GM18870 (cell line): ENCODE measurements at regions not wholly inside any gene's neighbourhood (a gene's known extent, or its start where the extent isn't known, plus 50 kb on each side); places are given as distances from the start of the nearest gene placed in this dataset.

ENCODE experiments used
- ATAC-seq: cut with Tn5 transposase; IDR thresholded peaks from one replicate; pipeline ENCODE4 v1.9.1; 2021; ENCODE audit warnings: moderate library complexity; ENCODE audit not compliant: unreplicated experiment

DNA sequence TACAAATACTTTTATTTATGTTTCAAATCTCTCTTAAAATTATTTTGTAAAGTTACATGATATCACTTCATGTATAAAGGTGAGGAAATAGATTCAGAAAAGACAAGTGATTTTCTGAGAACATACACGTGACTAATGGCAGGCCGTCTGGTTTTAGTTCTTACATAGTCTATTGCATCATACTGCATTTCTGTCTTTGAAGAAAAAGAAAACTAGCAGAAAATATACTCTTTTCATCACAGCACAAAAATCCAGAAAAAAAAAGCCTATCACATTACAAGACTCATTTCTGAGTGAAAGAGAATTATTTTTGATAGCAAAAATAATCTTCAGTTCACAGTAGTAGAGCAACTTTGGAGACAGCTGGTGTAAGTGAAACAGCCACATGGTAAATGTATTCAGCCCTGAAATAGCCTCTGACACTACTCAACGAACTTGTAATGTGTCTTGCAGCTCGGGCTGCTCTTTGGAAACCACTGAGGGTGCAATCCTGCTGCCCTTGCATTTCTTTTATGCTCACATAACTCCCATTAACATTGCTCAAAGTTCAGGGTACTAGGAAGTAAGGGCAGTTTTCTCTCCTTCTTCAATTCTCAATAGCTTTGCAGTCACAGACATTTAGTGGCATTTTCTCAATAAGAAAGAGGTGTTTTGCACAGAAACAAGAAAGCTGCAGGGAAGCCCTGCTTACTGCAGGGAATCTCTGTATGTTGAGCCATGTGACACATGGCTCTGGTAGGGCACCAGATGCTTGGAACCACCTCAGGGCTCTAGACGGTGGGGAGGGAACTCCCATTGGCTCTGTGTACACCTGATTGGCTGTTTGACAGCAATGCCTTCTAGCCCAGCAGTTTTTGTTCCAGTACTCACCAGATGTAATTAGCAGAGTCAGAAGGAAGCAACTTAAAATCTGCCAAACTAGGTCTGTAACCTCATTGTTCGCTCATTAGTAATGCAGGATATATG is 845.3 kb upstream of the PTPRD start:
- ATAC-seq: no peak

DNA sequence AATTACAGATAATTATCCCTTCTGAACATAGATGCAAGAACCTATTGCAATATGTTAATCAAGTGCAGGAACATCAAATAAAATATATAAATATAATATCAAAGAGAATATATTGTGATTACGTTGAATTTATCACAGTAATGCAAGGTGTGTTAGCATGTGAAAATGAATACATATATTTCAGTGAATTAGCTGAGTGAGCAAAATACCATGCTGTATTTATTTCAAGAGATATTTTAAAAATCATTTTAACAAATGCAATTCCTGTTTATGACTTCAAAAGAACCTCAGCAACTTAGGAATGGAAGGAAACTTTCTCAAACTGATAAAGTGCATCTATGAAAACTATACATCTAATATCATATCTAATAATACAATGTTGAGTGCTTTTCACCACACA is 856.9 kb upstream of the PTPRD start:
- ATAC-seq: no peak

DNA sequence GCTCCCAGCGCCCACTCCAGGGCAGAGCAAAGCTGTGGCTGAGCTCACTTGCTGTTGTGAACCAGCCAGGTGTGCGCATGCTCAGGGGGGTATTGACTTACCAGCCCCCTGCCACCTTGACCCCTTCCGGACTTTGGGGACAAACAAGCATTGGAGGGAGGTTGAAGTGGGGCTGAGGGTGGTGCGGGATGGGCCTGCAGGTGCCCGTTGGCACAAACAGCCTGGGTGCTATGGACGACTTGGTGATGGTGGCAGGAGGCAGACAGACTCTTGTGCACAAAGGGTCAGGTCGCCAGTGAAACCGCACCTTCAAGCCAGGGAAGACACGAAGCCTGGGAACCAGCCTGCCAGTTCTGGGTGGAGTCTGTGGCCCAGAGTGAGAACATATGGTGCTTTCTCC is 858.5 kb upstream of the PTPRD start:
- no peak for ATAC-seq

DNA sequence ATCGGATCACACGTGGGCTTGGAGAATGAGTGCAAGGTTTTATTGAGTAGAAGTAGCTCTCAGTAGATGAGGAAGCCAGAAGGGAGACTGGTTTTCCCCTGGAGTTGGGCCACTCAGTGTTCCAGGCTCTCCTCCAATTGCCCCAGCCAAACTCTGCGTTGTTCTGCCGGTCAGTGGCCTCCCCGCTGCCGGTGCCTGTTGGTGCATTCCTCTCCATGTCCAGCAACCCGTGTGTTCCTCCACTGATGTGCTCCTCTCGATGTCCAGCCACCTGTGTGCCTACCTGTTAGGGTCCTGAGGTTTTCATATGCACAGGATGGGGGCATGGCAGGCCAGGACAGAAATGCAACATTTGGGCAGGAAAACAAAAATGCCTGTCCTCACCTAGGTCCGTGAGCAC is 888.0 kb upstream of the PTPRD start:
- ATAC-seq: no peak

DNA sequence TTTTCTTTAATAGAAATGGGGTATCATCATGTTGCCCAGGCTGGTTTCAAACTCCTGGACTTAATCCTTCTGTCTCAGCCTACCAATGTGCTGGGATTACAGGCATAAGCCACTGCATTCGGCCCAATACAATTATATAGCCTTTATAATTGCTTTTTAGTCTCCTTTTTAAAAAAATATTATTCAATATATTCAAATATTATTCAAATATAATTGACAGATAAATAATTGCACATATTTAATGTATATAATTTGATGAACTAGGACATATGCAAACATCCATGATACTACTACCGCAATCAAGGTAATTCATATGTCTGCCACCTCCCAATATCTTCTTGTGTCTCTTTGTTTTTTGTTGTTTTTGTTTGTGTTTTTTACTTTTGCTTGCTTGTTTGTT is 894.2 kb upstream of the PTPRD start:
- no peak for ATAC-seq

DNA sequence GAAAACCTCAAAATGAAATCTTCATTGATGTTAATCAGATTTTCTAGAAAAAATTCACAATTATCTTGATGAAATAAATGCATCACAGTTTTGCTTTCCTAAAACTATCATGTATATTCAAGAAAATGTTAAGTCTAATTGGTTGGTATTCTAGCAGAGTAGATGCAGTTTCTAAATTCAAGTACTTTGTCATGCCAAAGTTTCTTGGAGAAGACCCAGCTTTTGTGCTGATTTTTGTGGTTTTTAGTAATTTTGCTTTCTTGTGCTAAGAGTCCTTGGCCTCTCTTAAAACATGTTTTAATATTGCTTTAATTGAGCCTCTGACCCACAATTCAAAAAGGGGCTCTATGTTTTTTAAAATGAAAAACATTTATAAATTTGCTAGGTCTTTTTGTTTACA is 924.8 kb upstream of the PTPRD start:
- ATAC-seq: no peak

DNA sequence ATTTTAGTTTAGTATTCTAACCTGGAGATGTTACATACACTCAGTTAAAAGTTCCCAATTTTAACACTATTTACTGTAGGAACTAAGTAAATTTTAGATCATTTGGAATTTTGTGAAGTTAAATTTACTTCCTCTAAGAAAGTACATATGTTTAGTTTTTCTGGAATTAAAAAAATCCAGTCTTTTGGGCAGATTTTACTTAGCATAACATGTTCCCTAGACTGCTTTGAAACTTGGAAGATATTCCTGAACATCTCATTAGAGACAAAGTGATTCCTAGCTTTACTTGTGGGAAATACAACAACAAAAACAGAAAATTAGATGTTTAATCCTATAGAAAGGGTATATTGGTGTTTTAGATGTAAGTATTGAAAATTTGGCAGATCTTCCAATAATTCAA is 930.0 kb upstream of the PTPRD start:
- ATAC-seq: no peak

DNA sequence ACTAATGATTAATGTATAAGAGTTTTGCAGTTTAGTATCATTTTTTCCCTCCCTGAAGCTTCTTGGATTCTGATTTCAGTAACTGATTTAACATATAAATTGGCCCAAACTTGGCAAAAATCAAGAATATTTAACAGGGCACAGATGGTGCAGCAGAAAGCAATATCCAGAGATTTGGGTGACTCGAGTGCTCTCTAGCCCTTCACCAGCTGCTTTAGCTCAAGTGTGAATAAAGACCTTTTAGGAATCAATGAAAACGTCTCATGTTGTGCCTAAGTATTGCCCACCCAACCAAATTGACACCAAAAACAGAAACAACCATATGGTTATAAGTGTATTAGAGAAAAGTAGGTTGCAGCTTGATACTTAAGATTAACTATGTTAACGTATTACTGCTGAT is 933.4 kb upstream of the PTPRD start:
- ATAC-seq: no peak

DNA sequence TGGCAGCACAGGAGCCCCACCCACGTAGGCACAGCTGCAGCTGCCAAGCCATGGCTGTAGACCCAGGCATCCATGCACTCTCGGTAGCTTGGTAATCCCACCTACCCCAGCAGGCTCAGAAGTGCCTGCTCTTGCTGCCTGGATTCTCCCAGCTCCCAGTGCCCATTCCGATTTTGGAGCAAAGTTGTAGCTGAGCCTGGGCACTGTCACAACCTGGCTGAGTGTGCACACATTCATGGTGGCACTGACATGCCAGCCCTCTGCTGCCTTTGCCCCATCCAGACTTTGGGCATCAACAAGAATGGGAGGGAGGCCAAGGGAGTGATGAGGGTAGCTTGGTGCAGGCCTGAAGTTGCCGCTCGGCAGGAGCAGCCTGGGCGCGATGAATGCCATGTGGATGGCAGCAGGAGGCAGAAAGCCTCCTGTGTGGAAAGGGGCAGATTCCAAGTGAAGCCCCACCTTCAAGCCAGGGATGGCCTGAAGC is 936.6 kb upstream of the PTPRD start:
- no peak for ATAC-seq

DNA sequence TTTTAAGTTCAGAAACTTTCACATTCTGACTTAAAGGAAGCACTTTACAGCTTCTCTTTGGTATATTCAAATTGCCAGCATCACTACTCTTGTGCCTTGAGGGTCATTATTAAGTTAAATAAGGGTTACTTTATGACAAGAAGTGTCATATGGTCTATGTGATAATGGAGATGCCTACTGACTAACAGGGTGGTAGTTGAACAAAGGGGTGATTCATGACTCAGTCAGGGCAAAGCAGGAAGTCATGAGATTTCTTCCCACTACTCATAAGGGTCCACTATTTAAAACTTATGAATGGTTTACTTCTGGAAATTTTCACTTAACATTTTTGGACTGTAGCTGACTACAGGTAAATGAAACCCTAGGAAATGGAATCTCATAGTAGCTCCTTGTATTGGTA is 938.3 kb upstream of the PTPRD start:
- ATAC-seq: no peak

DNA sequence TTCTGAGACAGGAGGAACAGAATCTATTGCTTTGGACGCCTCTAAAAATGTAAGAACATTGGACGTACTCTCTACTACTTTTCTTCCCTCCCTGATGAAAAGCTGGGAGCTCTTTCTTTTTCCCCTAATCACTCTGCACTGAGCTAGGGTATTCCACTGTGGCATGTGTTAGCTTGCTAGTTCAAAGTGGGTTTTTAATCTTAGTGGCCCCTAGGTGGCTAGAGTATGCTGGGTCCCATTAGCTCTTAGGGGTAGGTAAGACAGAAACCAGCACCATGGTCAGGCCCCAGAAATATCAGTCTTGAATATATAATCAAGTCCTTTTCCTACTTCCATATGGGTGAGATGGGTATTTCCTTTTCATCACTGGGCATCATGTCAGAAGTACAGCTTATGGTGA is 945.2 kb upstream of the PTPRD start:
- ATAC-seq: no peak

DNA sequence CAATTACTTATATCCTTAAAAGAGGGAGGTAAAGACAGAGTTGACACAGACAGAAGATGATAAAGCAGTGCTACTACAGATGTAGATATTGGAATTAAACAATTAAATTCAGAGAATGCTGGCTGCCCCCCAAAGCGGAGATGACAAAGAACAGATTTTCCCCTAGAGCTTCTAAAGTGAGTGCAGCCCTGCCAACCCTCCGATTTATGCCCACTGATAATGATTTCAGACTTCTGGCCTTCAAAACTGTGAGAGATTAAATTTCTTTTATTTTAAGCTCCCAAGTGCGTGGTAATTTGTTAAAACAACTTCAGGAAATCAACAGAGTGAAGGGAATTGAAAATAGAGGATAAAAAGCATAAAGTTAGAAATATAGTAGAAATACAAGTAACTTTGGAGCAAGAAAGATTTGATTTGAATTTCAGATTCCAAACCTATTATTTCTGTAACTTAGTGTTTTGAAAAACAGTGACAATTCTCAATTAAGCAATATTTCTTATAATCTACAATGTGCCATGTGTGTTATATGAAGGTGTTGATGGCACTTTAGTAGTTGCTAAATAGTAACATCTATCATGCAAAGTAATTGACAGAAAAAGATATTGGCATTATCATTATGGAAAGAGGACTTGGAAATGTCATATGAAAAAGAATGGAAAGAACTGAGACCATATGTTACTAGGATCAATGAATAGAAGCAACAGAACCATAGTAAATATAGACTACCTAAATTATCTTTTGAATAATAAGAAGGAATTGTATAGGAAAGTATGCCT is 946.4 kb upstream of the PTPRD start:
- no peak for ATAC-seq

DNA sequence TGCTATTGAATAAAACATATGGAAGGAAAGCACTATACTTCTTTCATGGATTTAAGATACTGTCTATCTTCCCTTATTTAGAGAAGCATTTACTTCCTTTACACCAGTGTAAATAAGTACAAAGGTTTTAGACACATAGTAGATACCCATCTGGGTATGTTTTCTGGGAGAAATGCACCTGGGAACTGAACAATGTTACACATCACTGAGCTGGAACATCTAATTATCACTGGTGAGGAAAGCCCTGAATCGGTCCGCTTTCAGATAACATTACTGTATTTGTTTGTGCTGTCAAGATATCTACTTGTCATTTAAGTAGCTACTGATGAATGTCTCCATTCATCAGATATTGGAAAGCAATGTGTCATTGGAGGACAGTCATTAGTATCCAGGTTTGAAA is 964.7 kb upstream of the PTPRD start:
- ATAC-seq: no peak

DNA sequence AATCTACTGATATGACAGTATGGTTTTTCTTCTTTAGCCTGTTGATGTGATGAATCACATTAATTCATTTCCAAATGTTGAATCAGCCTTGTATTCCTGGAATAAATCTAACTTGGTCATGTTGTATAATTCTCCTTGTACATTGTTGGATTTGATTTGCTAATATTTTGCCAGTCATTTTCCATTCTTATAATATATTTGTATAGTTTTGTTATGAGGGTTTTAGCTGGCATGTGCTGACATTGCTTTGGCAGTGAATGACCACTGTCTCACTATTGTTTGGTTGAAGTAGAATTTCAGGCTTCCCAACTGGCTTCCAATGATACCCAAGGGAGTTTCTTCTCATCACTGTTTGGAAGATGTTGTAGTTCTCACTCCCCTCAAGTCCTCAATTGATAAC is 983.0 kb upstream of the PTPRD start:
- ATAC-seq: no peak

DNA sequence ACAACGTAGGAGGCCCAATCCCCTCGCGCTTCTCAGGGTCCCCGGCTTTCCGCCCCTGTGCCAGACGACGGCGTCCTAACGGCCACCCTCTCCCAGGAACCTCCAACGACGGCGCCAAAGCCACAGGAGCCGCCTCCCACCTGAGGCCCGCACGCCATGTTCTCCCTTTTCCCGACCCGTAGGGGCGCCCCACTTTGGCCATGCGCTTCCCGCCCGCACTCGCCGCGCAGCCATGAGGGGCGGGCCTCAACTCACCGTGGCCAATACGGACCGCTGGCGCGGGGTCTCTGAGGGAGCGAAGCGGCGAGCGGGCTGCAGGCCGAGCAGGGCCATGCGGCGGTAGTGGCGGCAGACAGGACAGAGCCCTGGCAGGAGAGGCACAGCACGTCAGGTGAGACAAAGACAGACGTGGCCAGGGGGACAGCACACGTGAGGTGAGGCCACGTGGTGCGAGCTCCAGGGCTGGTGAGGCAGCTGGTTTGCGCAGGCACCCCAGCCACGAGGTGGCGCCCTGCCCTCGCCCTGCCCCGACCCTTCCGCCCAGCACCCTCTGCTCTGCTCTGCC is 1005.5 kb upstream of the PTPRD start:
- ATAC-seq: no peak

DNA sequence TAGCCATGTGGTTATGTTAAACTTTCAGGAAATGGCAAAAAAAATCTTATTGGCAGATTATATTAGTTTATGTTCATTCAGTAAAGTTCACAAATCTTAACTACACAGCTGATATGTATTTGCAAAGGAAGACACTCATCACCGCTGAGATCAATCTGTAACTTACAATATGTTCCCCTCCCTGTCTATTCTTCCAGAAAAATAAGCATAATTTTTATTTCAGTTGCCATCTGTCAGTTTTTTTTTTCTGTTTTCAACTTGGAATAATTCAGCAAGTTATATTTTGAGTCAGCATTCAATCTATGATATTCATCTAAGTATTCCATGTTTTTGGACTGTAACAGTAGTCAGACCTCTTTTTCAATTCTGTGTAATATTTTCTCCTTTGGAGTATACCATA is 1019.9 kb upstream of the PTPRD start:
- no peak for ATAC-seq

DNA sequence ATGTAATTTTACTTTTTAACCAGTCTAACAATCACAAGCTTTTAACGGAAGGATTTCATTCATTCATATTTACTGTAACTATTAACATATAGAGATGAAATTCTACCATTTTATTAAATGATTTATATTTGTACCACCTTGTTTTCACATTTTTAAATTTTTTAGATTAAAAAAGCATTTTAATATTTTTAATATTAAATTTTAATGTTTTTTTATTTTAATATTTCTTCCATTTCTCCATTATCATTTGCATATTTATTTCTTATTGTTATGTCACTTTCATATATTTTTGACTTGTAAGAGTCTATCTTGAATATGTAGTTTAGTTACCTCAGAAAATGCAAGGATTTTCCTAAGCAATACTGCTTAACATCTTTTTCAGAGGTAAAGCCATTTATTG is 1034.0 kb upstream of the PTPRD start:
- ATAC-seq: no peak

DNA sequence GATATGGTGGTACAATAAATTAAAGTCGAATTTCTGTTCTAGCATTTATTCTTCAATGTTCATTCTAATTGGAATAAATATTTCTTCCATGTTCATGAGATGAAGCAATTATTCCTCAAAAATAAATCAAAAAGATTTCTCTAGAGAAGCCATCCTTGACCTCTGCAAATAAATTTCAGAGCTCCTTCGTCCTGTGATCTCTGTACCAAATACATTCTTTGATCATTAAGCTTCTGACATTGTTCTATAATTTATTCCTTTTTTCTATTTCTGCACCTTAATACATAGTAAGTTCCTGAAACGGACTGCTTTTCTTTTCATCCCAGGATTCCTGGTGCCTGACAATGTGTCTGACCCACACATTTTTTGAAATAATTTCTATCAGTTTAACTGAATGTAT is 1039.3 kb upstream of the TYRP1 start:
- no peak for ATAC-seq

DNA sequence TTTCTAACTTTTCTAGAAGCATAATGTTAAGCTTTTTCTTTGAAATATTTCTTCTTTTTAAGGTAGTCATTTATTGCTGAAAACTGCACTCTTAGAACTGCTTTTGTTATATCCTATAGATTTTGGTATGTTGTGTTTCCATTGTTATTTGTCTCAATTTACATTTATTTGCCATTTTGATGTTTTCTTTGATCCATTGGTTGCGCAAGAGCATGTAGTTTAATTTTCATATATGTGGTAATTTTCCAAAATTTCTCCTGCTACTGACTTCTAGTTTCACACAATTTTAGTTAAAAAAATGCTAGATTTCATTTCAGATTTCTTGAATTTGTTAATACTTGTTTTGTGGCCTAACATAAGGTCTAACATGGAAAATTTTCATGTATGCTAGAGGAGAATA is 1029.3 kb upstream of the TYRP1 start:
- ATAC-seq: no peak

DNA sequence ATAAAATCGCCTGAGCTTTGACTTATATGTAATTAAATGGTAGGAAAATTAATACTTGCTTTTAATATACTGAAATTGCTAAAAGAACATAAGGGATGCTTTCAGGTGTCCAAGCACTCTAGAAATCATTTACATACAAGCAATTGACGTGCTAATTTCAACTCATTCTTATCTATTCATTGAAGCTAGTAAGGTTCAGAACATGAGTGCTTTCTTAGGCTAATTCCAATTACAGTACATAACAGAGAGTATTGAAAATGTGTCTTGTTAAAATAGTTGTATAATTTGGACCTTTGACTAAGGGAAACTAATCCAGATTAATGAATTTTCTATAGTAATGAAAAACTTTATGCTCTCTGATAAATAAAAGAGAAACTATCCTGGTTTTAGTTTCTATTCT is 1016.4 kb upstream of the TYRP1 start:
- ATAC-seq: no peak

DNA sequence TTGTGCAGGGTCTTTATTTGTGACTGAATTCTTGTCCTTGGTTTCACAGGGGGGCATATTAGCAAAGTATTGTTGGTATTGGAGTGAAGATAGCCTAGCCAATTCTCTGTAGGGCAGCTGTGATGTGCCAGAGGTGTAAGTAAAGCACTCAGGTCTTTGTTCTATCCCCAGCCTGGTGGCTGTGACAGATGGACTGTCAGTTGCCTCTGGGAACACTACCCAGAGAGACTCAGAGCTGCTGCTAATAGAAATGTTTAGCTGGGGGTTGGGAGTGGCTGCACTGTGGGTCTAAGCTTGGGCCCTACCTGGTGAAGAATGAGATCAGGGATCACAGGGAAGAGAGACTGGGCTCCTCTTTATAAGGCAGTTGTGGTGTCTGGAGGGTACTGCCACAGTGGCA is 1006.5 kb upstream of the TYRP1 start:
- no peak for ATAC-seq

DNA sequence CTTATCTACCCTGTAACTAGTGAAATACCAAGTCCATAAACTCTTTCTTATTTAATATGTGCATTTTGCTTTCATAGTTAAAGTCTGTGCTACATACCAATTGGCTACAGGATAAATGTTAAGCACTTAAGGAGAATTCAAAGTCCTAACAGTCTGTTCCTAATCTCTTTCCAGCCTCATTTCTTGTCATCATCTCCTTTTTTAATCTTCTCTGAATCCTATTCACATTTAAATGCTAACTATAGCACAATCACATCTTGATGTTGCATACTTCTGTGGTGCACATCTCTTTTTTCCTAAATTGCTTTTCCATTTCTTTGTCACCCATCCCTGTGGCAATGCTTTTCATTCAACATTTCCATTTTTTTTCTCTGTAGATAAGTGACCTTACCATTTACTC is 996.1 kb upstream of the TYRP1 start:
- ATAC-seq: no peak
